NCI-H345 (cell line): ENCODE measurements at regions not wholly inside any gene's neighbourhood (a gene's known extent, or its start where the extent isn't known, plus 50 kb on each side); places are given as distances from the start of the nearest gene placed in this dataset.
"Not testable (repeated sequence)": the region's sequence is repeated elsewhere in the genome, so short reads cannot be mapped to it uniquely, and the experiment has no call there.

Experiments used
- DNase-seq: peaks from one replicate; lab custom pipeline; 2025; lab: John Stamatoyannopoulos, UW

GRCh38 chr20:56724241-56724757 lies 95.2 kb downstream of the TFAP2C start:
- no peak for DNase-seq

DNA sequence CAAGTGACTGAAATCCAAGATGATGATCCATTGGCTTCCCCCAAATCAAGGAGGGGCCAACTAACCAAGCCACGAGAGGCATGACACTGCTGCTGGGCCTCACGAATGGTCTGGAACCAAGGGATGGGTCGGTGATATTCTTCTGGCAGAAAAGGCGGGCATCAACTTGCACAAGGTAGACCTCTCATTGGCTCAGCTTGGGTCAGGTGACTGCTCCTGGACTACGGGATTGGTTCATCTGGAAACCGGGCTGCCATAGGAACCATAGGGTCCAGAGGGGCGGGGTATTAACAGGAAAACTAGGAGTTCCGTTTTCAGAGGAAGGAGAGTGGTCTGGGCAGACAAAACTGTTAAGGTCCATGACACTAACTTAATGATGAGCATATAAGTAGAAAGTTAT lies 100.9 kb downstream of the TFAP2C start:
- DNase-seq = no peak

DNA sequence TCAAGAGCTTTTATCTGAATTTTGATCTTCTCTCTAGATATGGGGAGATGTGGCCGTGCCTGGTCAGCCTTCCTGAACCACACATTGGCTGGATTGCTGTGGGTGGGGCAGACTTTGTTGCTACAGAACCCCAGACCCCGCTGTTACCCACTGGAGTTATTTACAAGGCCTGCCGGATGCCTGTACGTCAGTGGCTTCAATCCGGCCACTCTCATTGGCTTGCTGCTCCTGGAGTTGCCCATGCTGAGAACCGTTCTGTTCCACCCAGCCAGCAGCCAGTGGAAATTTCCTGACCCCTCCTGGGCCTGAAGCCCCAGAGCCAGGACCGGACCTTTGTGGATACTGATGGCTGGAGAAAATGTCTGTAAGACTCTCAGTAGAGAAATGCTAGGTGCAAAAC lies 101.9 kb downstream of the TFAP2C start:
- DNase-seq = no peak

- DNase-seq = no peak
Observed at GRCh38 chr20:56731476-56731875, 102.4 kb downstream of the TFAP2C start.

- no peak for DNase-seq
Observed at GRCh38 chr20:56733967-56734366, 104.9 kb downstream of the TFAP2C start.

DNA sequence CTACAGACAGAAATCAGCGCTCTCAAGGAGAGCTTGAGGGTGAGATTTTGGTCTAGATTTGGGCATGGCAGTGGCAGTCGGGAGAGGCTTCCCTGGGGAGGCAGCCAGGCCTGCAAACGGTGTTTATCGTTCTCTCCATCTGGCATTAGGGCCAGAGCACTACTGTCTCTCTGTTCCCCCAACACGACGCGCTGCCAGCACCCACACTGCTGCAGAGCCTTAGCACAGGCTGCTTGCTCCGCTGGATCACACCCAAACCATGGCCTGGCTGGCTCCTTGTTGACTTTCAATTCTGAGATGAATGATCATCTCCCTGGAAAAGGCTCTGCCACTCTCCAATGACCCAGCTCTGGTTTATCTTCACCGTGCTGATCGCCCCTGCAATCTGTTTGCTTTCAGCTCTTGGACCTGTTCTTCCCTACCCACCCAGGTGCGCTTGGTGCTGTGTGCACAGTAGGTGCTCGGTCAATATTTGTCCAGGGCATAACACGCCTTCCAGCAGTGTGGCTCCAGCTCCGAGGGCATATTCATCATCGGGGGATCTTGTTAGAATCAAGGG lies 106.1 kb downstream of the TFAP2C start:
- DNase-seq = peak; percentile 67

DNA sequence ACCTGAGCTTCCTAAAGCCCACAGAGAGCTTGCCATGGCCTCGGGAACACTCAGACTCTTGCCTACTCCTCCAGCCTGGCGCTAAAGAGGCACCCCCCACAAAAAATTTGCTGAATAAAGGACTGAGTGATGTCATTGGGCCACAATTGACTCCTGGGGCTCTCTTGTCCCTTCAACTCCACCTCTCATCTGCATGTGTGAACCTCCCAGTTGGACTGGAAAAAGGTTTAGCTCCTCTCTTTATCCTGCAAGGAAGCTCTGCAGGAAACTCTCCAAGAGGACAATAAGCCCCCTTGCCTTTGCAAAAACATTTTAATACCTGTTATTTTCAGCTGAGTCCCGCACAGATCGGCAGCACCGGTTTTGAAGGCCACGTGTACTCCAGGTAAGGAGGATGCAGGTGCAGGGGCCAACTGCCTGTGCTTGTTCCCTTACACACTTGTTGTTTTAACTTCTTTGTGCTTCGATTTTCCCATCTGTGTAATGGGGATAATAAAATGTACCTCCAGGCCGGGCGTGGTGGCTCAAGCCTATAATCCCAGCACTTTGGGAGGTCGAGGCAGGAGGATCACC lies 107.3 kb downstream of the TFAP2C start:
- no peak for DNase-seq

DNA sequence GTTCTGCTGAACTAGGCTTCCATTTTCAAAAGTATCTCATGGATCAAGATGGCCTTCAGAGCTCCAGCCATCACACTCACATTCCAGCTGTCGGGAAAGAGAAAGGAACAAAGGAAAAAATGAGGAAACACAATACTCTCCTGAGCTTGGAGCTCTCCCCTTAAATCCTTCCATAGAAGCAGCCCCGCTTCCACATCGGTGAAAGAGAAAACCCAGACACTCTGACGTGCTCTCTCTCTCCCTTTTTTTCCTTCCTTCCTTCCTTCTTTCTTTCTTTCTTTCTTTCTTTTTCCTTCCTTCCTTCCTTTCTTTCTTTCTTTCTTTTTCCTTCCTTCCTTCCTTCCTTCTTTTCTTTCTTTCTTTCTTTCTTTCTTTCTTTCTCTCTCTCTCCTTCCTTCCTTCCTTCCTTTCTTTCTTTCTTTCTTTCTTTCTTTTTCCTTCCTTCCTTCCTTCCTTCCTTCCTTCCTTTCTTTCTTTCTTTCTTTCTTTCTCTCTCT lies 115.3 kb downstream of the TFAP2C start:
- not testable (repeated sequence) for DNase-seq

DNA sequence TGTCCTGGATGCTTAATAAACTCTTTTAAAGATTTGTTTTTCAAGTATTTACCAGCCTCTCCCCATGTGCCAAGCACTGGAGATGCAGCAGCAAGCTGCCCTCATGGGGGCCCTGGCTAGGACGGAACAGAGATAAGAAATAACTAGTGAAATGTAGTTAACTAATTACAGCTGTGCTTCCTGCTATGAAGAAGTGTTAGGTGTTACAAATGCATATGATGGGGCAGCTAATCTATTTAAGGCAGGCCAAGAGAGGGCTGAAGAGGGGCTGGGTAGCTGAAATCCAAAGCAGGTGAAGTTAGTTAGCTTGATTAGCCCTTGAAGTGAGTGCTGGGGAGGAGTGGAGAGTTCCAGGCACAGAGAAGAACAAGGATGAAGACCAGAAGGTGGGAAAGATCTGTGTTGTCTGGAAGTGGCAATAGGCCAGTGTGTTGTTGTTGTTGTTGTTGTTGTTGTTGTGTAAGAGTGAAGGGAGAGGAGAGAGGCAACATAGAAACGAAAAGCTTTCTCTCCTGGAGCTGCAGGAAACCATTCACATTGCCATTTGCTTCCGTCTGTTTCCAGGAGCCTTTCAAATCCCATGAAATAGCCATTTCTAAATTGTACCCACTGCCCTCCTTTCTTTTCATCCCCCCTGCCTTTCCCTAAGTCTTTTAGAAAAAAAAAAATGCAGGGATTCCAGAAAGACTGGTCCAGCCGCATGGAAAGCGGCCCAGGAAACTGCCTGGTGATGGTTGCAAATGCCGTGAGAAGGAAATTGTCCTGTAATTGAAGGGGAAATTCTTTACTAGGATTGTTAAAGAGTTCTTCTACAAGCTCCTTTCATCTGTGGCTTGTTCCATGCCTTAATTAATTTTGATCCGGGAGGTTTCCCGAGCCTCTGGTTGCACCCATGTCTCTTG lies 119.6 kb downstream of the TFAP2C start:
- no peak for DNase-seq

DNA sequence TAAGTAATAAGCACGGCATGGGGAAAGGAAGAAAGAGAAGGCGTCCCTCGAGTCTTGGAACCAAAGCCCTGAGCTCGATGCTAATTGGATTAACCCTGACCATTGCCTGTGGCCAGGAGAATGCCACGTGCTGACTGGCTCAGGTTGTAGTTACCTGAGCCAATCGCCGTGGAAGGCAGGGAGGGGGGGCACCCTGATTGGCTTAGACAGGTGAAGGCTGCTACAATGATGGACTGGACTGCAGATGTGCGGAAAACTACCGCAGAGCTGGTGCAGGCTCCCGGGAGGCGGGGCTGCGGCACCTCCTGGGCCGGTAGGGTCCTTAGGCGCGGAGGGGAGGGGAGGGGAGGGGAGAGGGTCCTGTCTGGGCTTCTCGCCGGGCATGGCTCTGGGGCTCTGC lies 121.3 kb downstream of the TFAP2C start:
- no peak for DNase-seq

GRCh38 chr20:56752274-56752673 lies 123.2 kb downstream of the TFAP2C start:
- no peak for DNase-seq

- DNase-seq = no peak
Observed at GRCh38 chr20:56755201-56755600, 126.1 kb downstream of the TFAP2C start.

DNA sequence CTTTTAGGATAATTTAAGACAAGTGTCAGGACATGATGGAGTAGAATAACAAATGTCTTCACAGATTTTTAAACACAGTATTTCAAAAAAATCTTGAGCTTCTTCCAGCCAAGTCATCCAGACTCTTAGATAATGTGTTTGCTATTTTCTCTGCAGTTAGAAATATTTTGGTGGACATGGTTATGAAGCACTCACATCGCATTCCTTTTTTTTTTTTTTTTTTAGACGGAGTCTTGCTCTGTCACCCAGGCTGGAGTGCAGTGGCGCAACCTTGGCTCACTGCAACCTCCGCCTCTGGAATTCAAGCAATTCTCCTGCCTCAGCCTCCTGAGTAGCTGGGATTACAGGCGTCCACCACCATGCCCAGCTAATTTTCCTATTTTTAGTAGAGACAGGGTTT lies 127.6 kb downstream of the TFAP2C start:
- not testable (repeated sequence) for DNase-seq

- DNase-seq = peak; percentile 60
Observed at GRCh38 chr20:56758706-56759105, 129.6 kb downstream of the TFAP2C start.

DNA sequence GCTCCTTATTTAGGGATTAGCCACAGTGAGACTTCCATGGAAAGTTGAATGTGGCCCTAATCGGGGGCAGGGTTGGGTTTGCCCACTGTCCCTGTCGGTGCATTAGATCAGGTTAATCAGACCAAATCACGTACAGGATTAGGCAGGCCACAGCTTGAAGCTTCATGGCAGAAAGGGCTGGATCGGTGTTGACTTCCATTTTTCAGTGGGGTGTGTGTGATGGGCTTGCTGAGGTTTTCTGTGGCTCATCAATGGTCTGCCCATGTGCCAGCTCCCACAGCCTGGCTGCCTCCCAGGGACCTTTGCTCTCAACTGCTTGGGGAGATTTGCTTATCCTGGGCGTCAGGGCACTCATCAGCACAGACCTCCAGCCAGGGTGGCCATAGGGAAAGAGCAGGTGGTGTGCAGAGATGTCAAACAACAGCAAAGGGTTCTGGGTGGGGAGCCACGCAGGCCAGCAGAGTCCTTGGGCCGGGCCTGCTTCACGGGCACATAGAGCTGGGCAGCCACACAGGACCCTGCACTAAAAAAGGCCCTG lies 130.7 kb downstream of the TFAP2C start:
- DNase-seq = no peak

DNA sequence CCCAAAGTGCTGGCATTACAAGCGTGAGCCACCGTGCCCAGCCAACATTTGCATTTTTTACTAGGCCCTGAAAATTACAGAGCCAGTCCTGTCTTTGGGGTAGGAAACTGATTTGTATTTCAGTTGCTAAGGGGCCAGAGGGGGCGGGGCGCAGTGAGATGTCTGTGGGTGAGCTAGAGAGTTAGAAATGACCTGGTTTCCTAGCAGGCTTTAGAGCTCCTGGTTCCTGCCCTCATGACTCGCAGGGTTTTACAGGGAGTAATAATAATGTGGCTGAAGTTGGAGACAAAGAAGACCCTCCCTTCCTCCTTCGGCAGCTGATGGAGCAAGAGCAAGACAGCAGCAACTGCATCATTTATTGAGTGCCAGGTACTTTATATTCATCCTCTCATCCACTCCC lies 131.5 kb downstream of the TFAP2C start:
- no peak for DNase-seq

- no peak for DNase-seq
Observed at GRCh38 chr20:56761393-56761792, 132.3 kb downstream of the TFAP2C start.

DNA sequence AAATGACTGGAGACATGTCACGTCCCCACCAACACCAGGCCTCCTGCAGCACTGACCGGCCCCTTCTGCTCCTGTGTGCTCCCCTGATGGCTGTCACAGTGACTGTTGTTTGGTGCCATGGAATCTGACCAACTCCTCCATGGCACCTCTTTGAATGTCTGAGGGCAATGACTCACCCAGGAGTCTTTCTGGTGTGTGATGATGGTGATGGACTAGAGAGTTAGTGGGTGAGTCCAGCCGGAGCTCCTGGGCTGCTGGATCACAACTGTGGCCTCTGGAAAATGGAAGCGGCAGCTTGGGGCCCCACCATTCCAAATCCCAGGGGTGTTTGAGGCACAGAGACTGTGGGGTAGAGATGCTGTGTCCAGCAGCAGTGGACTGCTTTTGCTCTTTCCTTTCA lies 133.3 kb downstream of the TFAP2C start:
- DNase-seq = no peak

- DNase-seq = no peak
Observed at GRCh38 chr20:56762829-56763228, 133.7 kb downstream of the TFAP2C start.

DNA sequence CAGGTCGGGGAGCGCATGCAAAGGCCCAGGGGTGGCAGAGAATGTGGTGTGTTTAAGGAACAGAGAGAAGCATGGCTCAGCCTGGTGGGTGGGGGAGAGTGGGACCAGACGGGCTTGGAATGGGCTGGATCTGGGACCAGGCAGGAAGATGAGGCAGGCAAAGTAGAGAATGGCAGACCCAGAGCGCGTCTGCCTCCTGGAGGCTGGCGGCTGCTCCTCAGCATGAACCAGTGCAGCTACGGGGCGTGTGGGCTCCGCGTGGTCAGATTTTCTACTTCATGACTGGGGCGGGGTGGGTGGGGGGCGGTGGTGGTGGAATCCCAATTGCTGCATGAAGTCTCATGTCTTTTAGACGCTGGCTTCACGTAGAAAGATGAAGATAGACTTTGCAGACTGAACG lies 135.6 kb downstream of the TFAP2C start:
- DNase-seq = no peak

DNA sequence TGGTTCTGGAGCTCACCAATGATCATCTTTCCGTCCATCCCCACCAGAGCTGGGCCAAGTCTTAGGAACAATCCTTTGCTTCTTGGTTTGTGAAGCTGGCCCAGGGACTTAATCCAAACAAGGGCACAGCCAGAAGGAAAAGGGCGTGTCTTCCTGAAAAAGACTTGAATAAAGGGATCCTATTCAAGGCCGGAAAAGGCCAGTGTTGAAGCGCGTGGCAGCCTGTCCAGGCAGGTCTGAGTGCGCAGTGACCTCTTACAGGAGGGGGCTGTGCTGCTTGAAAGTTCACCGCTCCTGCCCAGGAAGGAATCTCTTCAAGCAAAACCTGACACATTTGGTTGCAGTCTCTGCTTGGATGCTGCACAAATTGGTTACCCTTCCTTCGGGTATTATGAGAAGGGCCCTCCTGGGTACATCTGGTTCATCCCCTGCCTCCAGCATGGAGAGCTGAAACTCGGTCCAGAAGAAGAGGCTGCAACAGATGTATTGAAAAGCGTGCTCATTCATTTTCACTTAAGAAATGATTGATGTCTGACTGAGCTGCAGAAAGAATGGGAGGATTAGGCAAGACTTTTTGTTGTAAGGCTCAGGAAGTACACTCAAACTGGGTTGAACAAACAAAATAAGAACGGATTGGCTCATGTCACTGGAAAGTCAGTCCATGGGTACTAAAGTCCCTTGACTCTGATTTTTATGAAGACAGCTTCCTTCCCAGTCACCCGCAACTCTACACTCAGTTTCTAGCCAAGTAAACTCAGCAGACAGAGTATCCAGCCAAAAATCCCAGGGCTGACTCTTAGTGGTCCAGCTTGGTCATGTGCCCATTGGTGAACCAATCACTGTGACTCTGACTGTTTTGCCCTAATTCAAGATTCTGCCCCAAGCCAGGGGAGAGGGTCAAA lies 136.3 kb downstream of the TFAP2C start:
- DNase-seq = peak; percentile 59

- no peak for DNase-seq
Observed at GRCh38 chr20:56766528-56766927, 137.4 kb downstream of the TFAP2C start.
